HEK293 (cell line): ENCODE measurements at regions not wholly inside any gene's neighbourhood (a gene's known extent, or its start where the extent isn't known, plus 50 kb on each side); places are given as distances from the start of the nearest gene placed in this dataset.

Source experiments
- KLF16 ChIP-seq: fragments of 450-650 bp; formaldehyde crosslinking; IDR thresholded peaks from 2 replicates; pipeline ENCODE4 v1.5.1; 2017; ENCODE audit warnings: missing biosample characterization, missing genetic modification characterization
- KLF7 ChIP-seq: fragments of 450-650 bp; formaldehyde crosslinking; IDR thresholded peaks from 2 replicates; pipeline ENCODE4 v1.5.1; 2016; ENCODE audit warnings: missing biosample characterization, missing genetic modification characterization, borderline replicate concordance
- SETDB1 ChIP-seq: IDR thresholded peaks from one replicate; pipeline ENCODE4 v1.6.1; 2017; ENCODE audit warnings: mild to moderate bottlenecking, low read length, moderate library complexity, mixed read lengths; ENCODE audit not compliant: insufficient read length
- YY2 ChIP-seq: fragments of 450-650 bp; formaldehyde crosslinking; IDR thresholded peaks from 2 replicates; pipeline ENCODE4 v1.5.1; 2016; ENCODE audit warnings: missing biosample characterization, missing genetic modification characterization
- ZBTB21 ChIP-seq: fragments of 450-650 bp; formaldehyde crosslinking; IDR thresholded peaks from 2 replicates; pipeline ENCODE4 v1.5.1; 2017; ENCODE audit warnings: missing biosample characterization, missing genetic modification characterization
- ZEB2 ChIP-seq: fragments of 450-650 bp; formaldehyde crosslinking; IDR thresholded peaks from 2 replicates; pipeline ENCODE4 v1.5.1; 2016; ENCODE audit warnings: missing biosample characterization, missing genetic modification characterization
- ZNF146 ChIP-seq: fragments of 450-650 bp; formaldehyde crosslinking; IDR thresholded peaks from 2 replicates; pipeline ENCODE4 v1.5.1; 2016; ENCODE audit warnings: missing biosample characterization, missing genetic modification characterization
- ZNF19 ChIP-seq: fragments of 450-650 bp; formaldehyde crosslinking; IDR thresholded peaks from 2 replicates; pipeline ENCODE4; 2016; ENCODE audit warnings: missing biosample characterization, missing genetic modification characterization, low read depth
- ZNF202 ChIP-seq: fragments of 450-650 bp; formaldehyde crosslinking; IDR thresholded peaks from 2 replicates; pipeline ENCODE4 v1.5.1; 2016; ENCODE audit warnings: missing biosample characterization, missing genetic modification characterization, borderline replicate concordance
- ZNF214 ChIP-seq: fragments of 450-650 bp; formaldehyde crosslinking; IDR thresholded peaks from 2 replicates; pipeline ENCODE4 v1.5.1; 2017; ENCODE audit warnings: missing biosample characterization, mild to moderate bottlenecking, missing genetic modification characterization, borderline replicate concordance
- ZNF239 ChIP-seq: fragments of 450-650 bp; formaldehyde crosslinking; IDR thresholded peaks from 2 replicates; pipeline ENCODE4 v1.5.1; 2016; ENCODE audit warnings: missing biosample characterization, missing genetic modification characterization
- ZNF248 ChIP-seq: fragments of 450-650 bp; formaldehyde crosslinking; IDR thresholded peaks from 2 replicates; pipeline ENCODE4 v1.5.1; 2017; ENCODE audit warnings: missing biosample characterization, missing genetic modification characterization
- ZNF274 ChIP-seq, 2 experiments: fragments of 200-500 bp in 1 of 2; fragments of 450-650 bp in 1 of 2; sonication (Bioruptor generic) in 1 of 2; formaldehyde crosslinking in 1 of 2; IDR thresholded peaks; 2 replicates each; pipeline versions ENCODE4 v1.5.1 to v1.6.1; 2014 to 2016; ENCODE audit warnings: borderline replicate concordance in 1 of 2, inconsistent platforms in 1 of 2, low read length in 1 of 2, missing biosample characterization in 1 of 2, missing genetic modification characterization in 1 of 2
- ZNF341 ChIP-seq: fragments of 450-650 bp; formaldehyde crosslinking; IDR thresholded peaks from 2 replicates; pipeline ENCODE4; 2016; ENCODE audit warnings: low read depth, missing biosample characterization, missing genetic modification characterization
- ZNF350 ChIP-seq: fragments of 450-650 bp; formaldehyde crosslinking; IDR thresholded peaks from 2 replicates; pipeline ENCODE4 v1.5.0; 2017; ENCODE audit warnings: missing biosample characterization, mild to moderate bottlenecking, missing genetic modification characterization
- ZNF354C ChIP-seq: fragments of 450-650 bp; formaldehyde crosslinking; IDR thresholded peaks from 2 replicates; pipeline ENCODE4 v1.5.1; 2016; ENCODE audit warnings: missing biosample characterization, missing genetic modification characterization, low read depth, borderline replicate concordance
- ZNF366 ChIP-seq: fragments of 450-650 bp; formaldehyde crosslinking; conservative IDR thresholded peaks from 2 replicates; pipeline ENCODE4 v1.5.1; 2016; ENCODE audit warnings: missing biosample characterization, missing genetic modification characterization
- ZNF416 ChIP-seq: fragments of 450-650 bp; formaldehyde crosslinking; IDR thresholded peaks from 2 replicates; pipeline ENCODE4 v1.5.1; 2016; ENCODE audit warnings: missing biosample characterization, missing genetic modification characterization
- ZNF521 ChIP-seq: fragments of 450-650 bp; formaldehyde crosslinking; IDR thresholded peaks from 2 replicates; pipeline ENCODE4 v1.5.1; 2017; ENCODE audit warnings: missing biosample characterization, mild to moderate bottlenecking, missing genetic modification characterization
- ZNF558 ChIP-seq: fragments of 450-650 bp; formaldehyde crosslinking; IDR thresholded peaks from 2 replicates; pipeline ENCODE4 v1.5.1; 2016; ENCODE audit warnings: missing biosample characterization, missing genetic modification characterization
- ZNF629 ChIP-seq: fragments of 450-650 bp; formaldehyde crosslinking; IDR thresholded peaks from 2 replicates; pipeline ENCODE4 v1.5.1; 2017; ENCODE audit warnings: missing biosample characterization, missing genetic modification characterization
- ZNF76 ChIP-seq: fragments of 450-650 bp; formaldehyde crosslinking; IDR thresholded peaks from 2 replicates; pipeline ENCODE4; 2016; ENCODE audit warnings: low read depth, missing biosample characterization, missing genetic modification characterization, borderline replicate concordance
- ZNF843 ChIP-seq: fragments of 450-650 bp; formaldehyde crosslinking; IDR thresholded peaks from 2 replicates; pipeline ENCODE4 v1.5.1; 2016; ENCODE audit warnings: missing biosample characterization, missing genetic modification characterization
- ZSCAN30 ChIP-seq: fragments of 450-650 bp; IDR thresholded peaks from 2 replicates; pipeline ENCODE4 v1.5.1; 2018; ENCODE audit warnings: missing biosample characterization, mild to moderate bottlenecking, missing genetic modification characterization, moderate library complexity
- TF ChIP-seq, protein P1 (sequence below): fragments of 450-650 bp; formaldehyde crosslinking; IDR thresholded peaks from 2 replicates; pipeline ENCODE4 v1.5.1; 2016; ENCODE audit warnings: missing biosample characterization, missing genetic modification characterization
- TF ChIP-seq, protein P2 (sequence below): fragments of 450-650 bp; formaldehyde crosslinking; IDR thresholded peaks from 2 replicates; pipeline ENCODE4 v1.5.1; 2017; ENCODE audit warnings: missing biosample characterization, missing genetic modification characterization
- TF ChIP-seq, protein P3 (sequence below): fragments of 450-650 bp; formaldehyde crosslinking; IDR thresholded peaks from 2 replicates; pipeline ENCODE4 v1.5.1; 2017; ENCODE audit warnings: missing biosample characterization, mild to moderate bottlenecking, missing genetic modification characterization, moderate library complexity
- TF ChIP-seq, protein P4 (sequence below): fragments of 450-650 bp; formaldehyde crosslinking; IDR thresholded peaks from 2 replicates; pipeline ENCODE4 v1.5.1; 2016; ENCODE audit warnings: missing biosample characterization, missing genetic modification characterization
- TF ChIP-seq, protein P5 (sequence below): fragments of 450-650 bp; formaldehyde crosslinking; IDR thresholded peaks from 2 replicates; pipeline ENCODE4; 2016; ENCODE audit warnings: missing biosample characterization, missing genetic modification characterization
- TF ChIP-seq, protein P6 (sequence below): fragments of 450-650 bp; formaldehyde crosslinking; IDR thresholded peaks from 2 replicates; pipeline ENCODE4 v1.5.1; 2016; ENCODE audit warnings: missing biosample characterization, missing genetic modification characterization

DNA sequence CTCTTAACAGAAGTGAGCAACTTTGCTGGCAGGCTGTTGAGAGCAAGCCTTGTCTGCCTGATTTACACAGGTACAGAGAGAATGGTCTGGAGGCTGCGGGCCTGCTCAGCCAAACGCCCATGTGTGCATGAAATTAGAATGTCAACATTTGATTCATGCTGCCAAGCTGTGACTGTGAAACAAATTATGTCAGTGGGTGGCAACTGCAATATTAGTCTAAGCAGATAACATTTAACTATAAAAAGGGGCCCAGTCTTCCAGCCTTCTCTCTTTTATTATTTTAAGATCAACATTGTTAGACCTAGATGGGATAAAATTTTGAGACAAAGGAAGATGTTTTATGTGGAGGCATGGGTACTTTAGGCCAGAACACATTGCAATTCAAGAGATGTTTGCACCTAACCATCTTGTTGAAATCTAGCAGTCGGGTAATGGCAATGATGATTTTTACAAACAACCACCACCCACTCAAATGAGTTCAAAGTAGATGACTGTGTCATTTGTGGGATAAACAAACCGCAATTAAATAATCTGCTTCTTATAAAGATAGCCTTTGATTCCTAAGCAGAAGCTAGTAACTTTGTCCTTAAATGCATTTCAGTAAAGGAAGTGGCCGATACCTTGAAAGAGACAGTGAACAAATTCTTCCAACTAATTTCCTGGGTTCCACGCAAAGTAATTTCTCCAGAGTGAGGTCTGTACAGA lies 70.2 kb downstream of the FOXB1 start (continued):
- TF ChIP-seq, protein P1, sequence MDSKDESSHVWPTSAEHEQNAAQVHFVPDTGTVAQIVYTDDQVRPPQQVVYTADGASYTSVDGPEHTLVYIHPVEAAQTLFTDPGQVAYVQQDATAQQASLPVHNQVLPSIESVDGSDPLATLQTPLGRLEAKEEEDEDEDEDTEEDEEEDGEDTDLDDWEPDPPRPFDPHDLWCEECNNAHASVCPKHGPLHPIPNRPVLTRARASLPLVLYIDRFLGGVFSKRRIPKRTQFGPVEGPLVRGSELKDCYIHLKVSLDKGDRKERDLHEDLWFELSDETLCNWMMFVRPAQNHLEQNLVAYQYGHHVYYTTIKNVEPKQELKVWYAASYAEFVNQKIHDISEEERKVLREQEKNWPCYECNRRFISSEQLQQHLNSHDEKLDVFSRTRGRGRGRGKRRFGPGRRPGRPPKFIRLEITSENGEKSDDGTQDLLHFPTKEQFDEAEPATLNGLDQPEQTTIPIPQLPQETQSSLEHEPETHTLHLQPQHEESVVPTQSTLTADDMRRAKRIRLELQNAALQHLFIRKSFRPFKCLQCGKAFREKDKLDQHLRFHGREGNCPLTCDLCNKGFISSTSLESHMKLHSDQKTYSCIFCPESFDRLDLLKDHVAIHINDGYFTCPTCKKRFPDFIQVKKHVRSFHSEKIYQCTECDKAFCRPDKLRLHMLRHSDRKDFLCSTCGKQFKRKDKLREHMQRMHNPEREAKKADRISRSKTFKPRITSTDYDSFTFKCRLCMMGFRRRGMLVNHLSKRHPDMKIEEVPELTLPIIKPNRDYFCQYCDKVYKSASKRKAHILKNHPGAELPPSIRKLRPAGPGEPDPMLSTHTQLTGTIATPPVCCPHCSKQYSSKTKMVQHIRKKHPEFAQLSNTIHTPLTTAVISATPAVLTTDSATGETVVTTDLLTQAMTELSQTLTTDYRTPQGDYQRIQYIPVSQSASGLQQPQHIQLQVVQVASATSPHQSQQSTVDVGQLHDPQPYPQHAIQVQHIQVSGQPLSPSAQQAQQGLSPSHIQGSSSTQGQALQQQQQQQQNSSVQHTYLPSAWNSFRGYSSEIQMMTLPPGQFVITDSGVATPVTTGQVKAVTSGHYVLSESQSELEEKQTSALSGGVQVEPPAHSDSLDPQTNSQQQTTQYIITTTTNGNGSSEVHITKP (tag by site-specific recombination) = no peak
- TF ChIP-seq ZEB2 (tag by site-specific recombination) = peak; percentile 75; the same call in 1 of the 2 replicates
- TF ChIP-seq ZNF248 (tag by site-specific recombination) = no peak
- no peak for TF ChIP-seq KLF16 (tag by site-specific recombination)
- peak; percentile 39; the same call in 1 of the 2 replicates for TF ChIP-seq ZNF341
- peak; percentile 51; the same call in 1 of the 2 replicates for TF ChIP-seq ZNF366
- no peak for TF ChIP-seq ZNF146 (tag by site-specific recombination)
- no peak for TF ChIP-seq ZNF416
- TF ChIP-seq ZNF76 (tag by site-specific recombination) = no peak
- TF ChIP-seq ZNF274 (IDR thresholded peaks at IDR 0.05; ENCODE audit: low read length) = no peak
- no peak for TF ChIP-seq ZNF274 (tag by site-specific recombination; IDR thresholded peaks at IDR 0.05; ENCODE audit: borderline replicate concordance)
- no peak; the same call in 1 of the 2 replicates for TF ChIP-seq ZNF558
- TF ChIP-seq SETDB1 = no peak
- peak; percentile 70; the same call in 1 of the 2 replicates for TF ChIP-seq ZSCAN30
- TF ChIP-seq, protein P2, sequence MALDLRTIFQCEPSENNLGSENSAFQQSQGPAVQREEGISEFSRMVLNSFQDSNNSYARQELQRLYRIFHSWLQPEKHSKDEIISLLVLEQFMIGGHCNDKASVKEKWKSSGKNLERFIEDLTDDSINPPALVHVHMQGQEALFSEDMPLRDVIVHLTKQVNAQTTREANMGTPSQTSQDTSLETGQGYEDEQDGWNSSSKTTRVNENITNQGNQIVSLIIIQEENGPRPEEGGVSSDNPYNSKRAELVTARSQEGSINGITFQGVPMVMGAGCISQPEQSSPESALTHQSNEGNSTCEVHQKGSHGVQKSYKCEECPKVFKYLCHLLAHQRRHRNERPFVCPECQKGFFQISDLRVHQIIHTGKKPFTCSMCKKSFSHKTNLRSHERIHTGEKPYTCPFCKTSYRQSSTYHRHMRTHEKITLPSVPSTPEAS (tag by site-specific recombination) = no peak
- no peak for TF ChIP-seq ZNF354C (tag by site-specific recombination)
- TF ChIP-seq ZNF214 (tag by site-specific recombination) = no peak
- TF ChIP-seq KLF7 = no peak
- no peak for TF ChIP-seq YY2
- TF ChIP-seq, protein P3, sequence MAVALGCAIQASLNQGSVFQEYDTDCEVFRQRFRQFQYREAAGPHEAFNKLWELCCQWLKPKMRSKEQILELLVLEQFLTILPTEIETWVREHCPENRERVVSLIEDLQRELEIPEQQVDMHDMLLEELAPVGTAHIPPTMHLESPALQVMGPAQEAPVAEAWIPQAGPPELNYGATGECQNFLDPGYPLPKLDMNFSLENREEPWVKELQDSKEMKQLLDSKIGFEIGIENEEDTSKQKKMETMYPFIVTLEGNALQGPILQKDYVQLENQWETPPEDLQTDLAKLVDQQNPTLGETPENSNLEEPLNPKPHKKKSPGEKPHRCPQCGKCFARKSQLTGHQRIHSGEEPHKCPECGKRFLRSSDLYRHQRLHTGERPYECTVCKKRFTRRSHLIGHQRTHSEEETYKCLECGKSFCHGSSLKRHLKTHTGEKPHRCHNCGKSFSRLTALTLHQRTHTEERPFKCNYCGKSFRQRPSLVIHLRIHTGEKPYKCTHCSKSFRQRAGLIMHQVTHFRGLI = no peak
- TF ChIP-seq, protein P4, sequence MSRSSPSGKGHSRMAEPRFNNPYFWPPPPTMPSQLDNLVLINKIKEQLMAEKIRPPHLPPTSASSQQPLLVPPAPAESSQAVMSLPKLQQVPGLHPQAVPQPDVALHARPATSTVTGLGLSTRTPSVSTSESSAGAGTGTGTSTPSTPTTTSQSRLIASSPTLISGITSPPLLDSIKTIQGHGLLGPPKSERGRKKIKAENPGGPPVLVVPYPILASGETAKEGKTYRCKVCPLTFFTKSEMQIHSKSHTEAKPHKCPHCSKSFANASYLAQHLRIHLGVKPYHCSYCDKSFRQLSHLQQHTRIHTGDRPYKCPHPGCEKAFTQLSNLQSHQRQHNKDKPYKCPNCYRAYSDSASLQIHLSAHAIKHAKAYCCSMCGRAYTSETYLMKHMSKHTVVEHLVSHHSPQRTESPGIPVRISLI (tag by site-specific recombination) = no peak
- TF ChIP-seq ZNF19 = no peak
- peak; percentile 95 for TF ChIP-seq ZNF843 (tag by site-specific recombination)
- TF ChIP-seq ZNF350 (tag by site-specific recombination) = no peak
- TF ChIP-seq ZNF629 (tag by site-specific recombination) = peak; percentile 50
- no peak for TF ChIP-seq ZNF239 (tag by site-specific recombination)
- TF ChIP-seq, protein P5, sequence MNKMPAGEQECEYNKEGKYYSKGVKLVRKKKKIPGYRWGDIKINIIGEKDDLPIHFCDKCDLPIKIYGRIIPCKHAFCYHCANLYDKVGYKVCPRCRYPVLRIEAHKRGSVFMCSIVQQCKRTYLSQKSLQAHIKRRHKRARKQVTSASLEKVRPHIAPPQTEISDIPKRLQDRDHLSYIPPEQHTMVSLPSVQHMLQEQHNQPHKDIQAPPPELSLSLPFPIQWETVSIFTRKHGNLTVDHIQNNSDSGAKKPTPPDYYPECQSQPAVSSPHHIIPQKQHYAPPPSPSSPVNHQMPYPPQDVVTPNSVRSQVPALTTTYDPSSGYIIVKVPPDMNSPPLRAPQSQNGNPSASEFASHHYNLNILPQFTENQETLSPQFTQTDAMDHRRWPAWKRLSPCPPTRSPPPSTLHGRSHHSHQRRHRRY = 0 out of 2 replicates have a peak, but pooled peaks have one; percentile 52
- TF ChIP-seq ZBTB21 = 0 out of 2 replicates have a peak, but pooled peaks have one; percentile 26
- TF ChIP-seq, protein P6, sequence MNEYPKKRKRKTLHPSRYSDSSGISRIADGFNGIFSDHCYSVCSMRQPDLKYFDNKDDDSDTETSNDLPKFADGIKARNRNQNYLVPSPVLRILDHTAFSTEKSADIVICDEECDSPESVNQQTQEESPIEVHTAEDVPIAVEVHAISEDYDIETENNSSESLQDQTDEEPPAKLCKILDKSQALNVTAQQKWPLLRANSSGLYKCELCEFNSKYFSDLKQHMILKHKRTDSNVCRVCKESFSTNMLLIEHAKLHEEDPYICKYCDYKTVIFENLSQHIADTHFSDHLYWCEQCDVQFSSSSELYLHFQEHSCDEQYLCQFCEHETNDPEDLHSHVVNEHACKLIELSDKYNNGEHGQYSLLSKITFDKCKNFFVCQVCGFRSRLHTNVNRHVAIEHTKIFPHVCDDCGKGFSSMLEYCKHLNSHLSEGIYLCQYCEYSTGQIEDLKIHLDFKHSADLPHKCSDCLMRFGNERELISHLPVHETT (tag by site-specific recombination) = no peak
- no peak for TF ChIP-seq ZNF521 (tag by site-specific recombination)
- TF ChIP-seq ZNF202 = no peak
